HL-60 (cell line): ENCODE measurements at regions not wholly inside any gene's neighbourhood (a gene's known extent, or its start where the extent isn't known, plus 50 kb on each side); places are given as distances from the start of the nearest gene placed in this dataset.

Experiments
- TF ChIP-seq, protein P1 (sequence below): IDR thresholded peaks from one replicate; pipeline ENCODE4 v1.5.1; 2011; ENCODE audit warnings: low read length, control low read depth, inconsistent platforms; ENCODE audit not compliant: insufficient read depth
- TF ChIP-seq, protein P2 (sequence below): IDR thresholded peaks from 2 replicates; pipeline ENCODE4 v1.6.1; 2012; ENCODE audit warnings: low read depth; ENCODE audit not compliant: insufficient replicate concordance

DNA sequence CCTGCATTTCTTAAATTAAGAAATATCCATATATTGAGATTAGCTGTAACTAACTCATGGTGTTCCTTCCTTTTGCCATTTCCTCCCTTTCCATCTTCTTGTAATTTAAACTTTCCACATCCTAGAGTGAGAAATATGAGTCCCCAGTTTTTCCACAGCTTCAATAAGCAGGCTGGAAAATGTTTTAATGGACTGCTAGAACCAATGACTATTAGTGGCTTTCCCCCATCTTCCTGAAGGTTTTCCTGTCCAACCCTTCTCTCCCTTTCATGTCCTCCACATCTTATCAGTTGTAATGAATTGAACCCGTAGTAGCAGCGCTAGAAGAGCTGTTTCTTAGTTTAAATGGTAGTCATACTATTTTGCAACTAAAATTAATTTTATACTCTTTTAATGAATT, 145.7 kb downstream of the AHR start:
- TF ChIP-seq, protein P1, sequence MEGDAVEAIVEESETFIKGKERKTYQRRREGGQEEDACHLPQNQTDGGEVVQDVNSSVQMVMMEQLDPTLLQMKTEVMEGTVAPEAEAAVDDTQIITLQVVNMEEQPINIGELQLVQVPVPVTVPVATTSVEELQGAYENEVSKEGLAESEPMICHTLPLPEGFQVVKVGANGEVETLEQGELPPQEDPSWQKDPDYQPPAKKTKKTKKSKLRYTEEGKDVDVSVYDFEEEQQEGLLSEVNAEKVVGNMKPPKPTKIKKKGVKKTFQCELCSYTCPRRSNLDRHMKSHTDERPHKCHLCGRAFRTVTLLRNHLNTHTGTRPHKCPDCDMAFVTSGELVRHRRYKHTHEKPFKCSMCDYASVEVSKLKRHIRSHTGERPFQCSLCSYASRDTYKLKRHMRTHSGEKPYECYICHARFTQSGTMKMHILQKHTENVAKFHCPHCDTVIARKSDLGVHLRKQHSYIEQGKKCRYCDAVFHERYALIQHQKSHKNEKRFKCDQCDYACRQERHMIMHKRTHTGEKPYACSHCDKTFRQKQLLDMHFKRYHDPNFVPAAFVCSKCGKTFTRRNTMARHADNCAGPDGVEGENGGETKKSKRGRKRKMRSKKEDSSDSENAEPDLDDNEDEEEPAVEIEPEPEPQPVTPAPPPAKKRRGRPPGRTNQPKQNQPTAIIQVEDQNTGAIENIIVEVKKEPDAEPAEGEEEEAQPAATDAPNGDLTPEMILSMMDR = no peak
- TF ChIP-seq, protein P2, sequence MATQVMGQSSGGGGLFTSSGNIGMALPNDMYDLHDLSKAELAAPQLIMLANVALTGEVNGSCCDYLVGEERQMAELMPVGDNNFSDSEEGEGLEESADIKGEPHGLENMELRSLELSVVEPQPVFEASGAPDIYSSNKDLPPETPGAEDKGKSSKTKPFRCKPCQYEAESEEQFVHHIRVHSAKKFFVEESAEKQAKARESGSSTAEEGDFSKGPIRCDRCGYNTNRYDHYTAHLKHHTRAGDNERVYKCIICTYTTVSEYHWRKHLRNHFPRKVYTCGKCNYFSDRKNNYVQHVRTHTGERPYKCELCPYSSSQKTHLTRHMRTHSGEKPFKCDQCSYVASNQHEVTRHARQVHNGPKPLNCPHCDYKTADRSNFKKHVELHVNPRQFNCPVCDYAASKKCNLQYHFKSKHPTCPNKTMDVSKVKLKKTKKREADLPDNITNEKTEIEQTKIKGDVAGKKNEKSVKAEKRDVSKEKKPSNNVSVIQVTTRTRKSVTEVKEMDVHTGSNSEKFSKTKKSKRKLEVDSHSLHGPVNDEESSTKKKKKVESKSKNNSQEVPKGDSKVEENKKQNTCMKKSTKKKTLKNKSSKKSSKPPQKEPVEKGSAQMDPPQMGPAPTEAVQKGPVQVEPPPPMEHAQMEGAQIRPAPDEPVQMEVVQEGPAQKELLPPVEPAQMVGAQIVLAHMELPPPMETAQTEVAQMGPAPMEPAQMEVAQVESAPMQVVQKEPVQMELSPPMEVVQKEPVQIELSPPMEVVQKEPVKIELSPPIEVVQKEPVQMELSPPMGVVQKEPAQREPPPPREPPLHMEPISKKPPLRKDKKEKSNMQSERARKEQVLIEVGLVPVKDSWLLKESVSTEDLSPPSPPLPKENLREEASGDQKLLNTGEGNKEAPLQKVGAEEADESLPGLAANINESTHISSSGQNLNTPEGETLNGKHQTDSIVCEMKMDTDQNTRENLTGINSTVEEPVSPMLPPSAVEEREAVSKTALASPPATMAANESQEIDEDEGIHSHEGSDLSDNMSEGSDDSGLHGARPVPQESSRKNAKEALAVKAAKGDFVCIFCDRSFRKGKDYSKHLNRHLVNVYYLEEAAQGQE = no peak
